Epithelial cell of proximal tubule (primary cell): ENCODE measurements at regions not wholly inside any gene's neighbourhood (a gene's known extent, or its start where the extent isn't known, plus 50 kb on each side); places are given as distances from the start of the nearest gene placed in this dataset.

Experiments
- DNase-seq: peaks from one replicate; pipeline ENCODE4 v3.0.0-alpha.2; 2011; ENCODE audit warnings: low read depth
- H3K4me3 ChIP-seq: 2 replicates; pipeline ENCODE4 v1.5.1; 2011; ENCODE audit warnings: low read depth, mild to moderate bottlenecking, low read length
- TF ChIP-seq, protein P1 (sequence below): conservative IDR thresholded peaks from 2 replicates; pipeline ENCODE4 v1.5.1; 2012; ENCODE audit warnings: low read depth, mild to moderate bottlenecking, low read length

DNA sequence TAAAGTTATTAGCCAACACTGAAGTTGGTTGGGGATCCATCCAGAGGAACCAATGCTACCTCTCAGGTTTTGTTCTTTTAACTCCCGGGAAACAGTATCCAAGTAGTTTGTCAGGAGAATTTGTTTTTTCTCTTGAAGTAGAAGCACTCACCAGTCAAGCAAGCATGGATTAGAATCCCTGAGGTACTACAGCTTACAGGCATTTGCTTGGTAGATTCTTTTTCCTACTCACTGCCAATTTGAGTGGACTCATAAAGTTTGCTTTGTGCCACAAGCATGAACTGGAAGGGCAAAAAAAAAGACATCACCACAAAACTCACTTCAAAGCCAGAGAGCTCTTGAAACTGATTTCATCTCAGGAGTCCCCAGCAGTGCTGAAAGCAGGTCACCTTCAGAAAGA is 167.4 kb downstream of the MBOAT1 start:
- TF ChIP-seq, protein P1, sequence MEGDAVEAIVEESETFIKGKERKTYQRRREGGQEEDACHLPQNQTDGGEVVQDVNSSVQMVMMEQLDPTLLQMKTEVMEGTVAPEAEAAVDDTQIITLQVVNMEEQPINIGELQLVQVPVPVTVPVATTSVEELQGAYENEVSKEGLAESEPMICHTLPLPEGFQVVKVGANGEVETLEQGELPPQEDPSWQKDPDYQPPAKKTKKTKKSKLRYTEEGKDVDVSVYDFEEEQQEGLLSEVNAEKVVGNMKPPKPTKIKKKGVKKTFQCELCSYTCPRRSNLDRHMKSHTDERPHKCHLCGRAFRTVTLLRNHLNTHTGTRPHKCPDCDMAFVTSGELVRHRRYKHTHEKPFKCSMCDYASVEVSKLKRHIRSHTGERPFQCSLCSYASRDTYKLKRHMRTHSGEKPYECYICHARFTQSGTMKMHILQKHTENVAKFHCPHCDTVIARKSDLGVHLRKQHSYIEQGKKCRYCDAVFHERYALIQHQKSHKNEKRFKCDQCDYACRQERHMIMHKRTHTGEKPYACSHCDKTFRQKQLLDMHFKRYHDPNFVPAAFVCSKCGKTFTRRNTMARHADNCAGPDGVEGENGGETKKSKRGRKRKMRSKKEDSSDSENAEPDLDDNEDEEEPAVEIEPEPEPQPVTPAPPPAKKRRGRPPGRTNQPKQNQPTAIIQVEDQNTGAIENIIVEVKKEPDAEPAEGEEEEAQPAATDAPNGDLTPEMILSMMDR = no peak
- DNase-seq = no peak
- H3K4me3 ChIP-seq = no peak overlapping the region
